HFF-Myc (cell line): ENCODE measurements at regions not wholly inside any gene's neighbourhood (a gene's known extent, or its start where the extent isn't known, plus 50 kb on each side); places are given as distances from the start of the nearest gene placed in this dataset.

Experiments
- DNase-seq: peaks from one replicate; pipeline ENCODE4 v3.0.0-alpha.2; 2011; ENCODE audit warnings: low read depth; ENCODE audit errors: extremely low read depth
- H3K4me3 ChIP-seq: replicated peaks from 2 replicates; pipeline ENCODE4 v1.5.1; 2011; ENCODE audit warnings: low read depth, mild to moderate bottlenecking, control low read depth, low read length
- CTCF ChIP-seq: IDR thresholded peaks from 2 replicates; pipeline ENCODE4 v1.5.1; 2012; ENCODE audit warnings: mild to moderate bottlenecking, low read depth, low read length, control low read depth; ENCODE audit errors: missing control alignments

- no peak for DNase-seq
- TF ChIP-seq CTCF = no peak
- no peak overlapping the region for H3K4me3 ChIP-seq
Observed at GRCh38 chr3:181912384-181912783, 200.7 kb downstream of the SOX2 start.

GRCh38 chr3:181913254-181913653, 201.5 kb downstream of the SOX2 start:
- no peak overlapping the region for H3K4me3 ChIP-seq
- TF ChIP-seq CTCF = no peak
- DNase-seq = no peak

- no peak overlapping the region for H3K4me3 ChIP-seq
- TF ChIP-seq CTCF = no peak
- no peak for DNase-seq
Observed at GRCh38 chr3:181915551-181915950, 203.8 kb downstream of the SOX2 start.

- no peak for DNase-seq
- no peak for TF ChIP-seq CTCF
Observed at GRCh38 chr3:181916013-181916412, 204.3 kb downstream of the SOX2 start.

GRCh38 chr3:181917027-181917426, 205.3 kb downstream of the SOX2 start:
- DNase-seq = no peak
- H3K4me3 ChIP-seq = no peak overlapping the region
- TF ChIP-seq CTCF = no peak

More at GRCh38 chr3:181916013-181916412, 204.3 kb downstream of the SOX2 start:
- no peak overlapping the region for H3K4me3 ChIP-seq

GRCh38 chr3:181919375-181919774, 207.7 kb downstream of the SOX2 start:
- H3K4me3 ChIP-seq = no peak overlapping the region
- no peak for TF ChIP-seq CTCF
- DNase-seq = no peak

GRCh38 chr3:181920409-181920808, 208.7 kb downstream of the SOX2 start:
- no peak for DNase-seq
- H3K4me3 ChIP-seq = no peak overlapping the region
- TF ChIP-seq CTCF = no peak
